OCI-LY7 (cell line): ENCODE measurements at regions not wholly inside any gene's neighbourhood (a gene's known extent, or its start where the extent isn't known, plus 50 kb on each side); places are given as distances from the start of the nearest gene placed in this dataset.

ENCODE experiments used
- BruUV-seq: library from RNA; stranded (reverse); fragments of 400-500 nt; replicated peaks from 2 replicates; lab custom pipeline; 2021; lab: Mats Ljungman, UMichigan
- CTCF ChIA-PET: fragments of 300-600 bp; sonication (Branson Sonifier 250); formaldehyde crosslinking; loops from one replicate; lab custom pipeline; 2022; ENCODE audit warnings: antibody characterized with exemption; ENCODE audit not compliant: unreplicated experiment; lab: Charles Lee
- POLR2A ChIA-PET: fragments of 300-600 bp; sonication (Branson Sonifier 250); formaldehyde crosslinking; loops from one replicate; lab custom pipeline; 2022; ENCODE audit warnings: antibody characterized with exemption; lab: Charles Lee
- DNase-seq: peaks from one replicate; pipeline ENCODE4 v3.0.0-alpha.2; 2015; ENCODE audit warnings: low spot score
- H2AFZ ChIP-seq: fragments of 200-600 bp; sonication (generic), shearing (Covaris generic); 2 replicates; pipeline ENCODE4 v1.6.1; 2014; ENCODE audit warnings: mild to moderate bottlenecking, antibody characterized with exemption, low read length, moderate library complexity
- H3K27ac ChIP-seq: fragments of 200-600 bp; sonication (generic); 2 replicates; pipeline ENCODE4 v1.5.1; 2014; ENCODE audit warnings: mixed run types, low read depth, mild to moderate bottlenecking, moderate library complexity, low read length, inconsistent platforms; ENCODE audit not compliant: poor library complexity, severe bottlenecking
- H3K36me3 ChIP-seq: fragments of 200-600 bp; sonication (generic); 2 replicates; pipeline ENCODE4 v1.6.1; 2014; ENCODE audit warnings: mild to moderate bottlenecking, antibody characterized with exemption, low read length, moderate library complexity, mixed read lengths; ENCODE audit not compliant: insufficient read depth
- H3K4me1 ChIP-seq: fragments of 200-600 bp; sonication (generic); 2 replicates; pipeline ENCODE4 v1.5.1; 2014; ENCODE audit warnings: mild to moderate bottlenecking, low read length; ENCODE audit not compliant: insufficient read depth, poor library complexity, severe bottlenecking
- H3K4me2 ChIP-seq: fragments of 200-600 bp; sonication (generic); 2 replicates; pipeline ENCODE4 v1.6.1; 2014; ENCODE audit warnings: mild to moderate bottlenecking, low read length
- H3K4me3 ChIP-seq: fragments of 200-600 bp; sonication (generic); 2 replicates; pipeline ENCODE4 v1.5.1; 2014; ENCODE audit warnings: mild to moderate bottlenecking, low read depth, low read length; ENCODE audit not compliant: poor library complexity, severe bottlenecking
- H3K79me2 ChIP-seq: fragments of 200-600 bp; sonication (generic); 2 replicates; pipeline ENCODE4 v1.6.1; 2016; ENCODE audit warnings: low read depth, mild to moderate bottlenecking, low read length, moderate library complexity, mixed read lengths; ENCODE audit not compliant: insufficient read depth
- H3K9me2 ChIP-seq: fragments of 200-600 bp; sonication (generic); 2 replicates; pipeline ENCODE4 v1.6.1; 2016; ENCODE audit warnings: mild to moderate bottlenecking, low read length, mixed read lengths; ENCODE audit not compliant: insufficient read depth
- H3K9me3 ChIP-seq: fragments of 200-600 bp; sonication (generic); 2 replicates; pipeline ENCODE4 v1.6.1; 2014; ENCODE audit warnings: mild to moderate bottlenecking, mixed run types, low read length, mixed read lengths
- H4K20me1 ChIP-seq: fragments of 200-600 bp; sonication (generic); 2 replicates; pipeline ENCODE4 v1.6.1; 2014; ENCODE audit warnings: mild to moderate bottlenecking, antibody characterized with exemption, low read length, moderate library complexity, mixed read lengths; ENCODE audit not compliant: insufficient read depth
- CTCF ChIP-seq: fragments of 200-600 bp; sonication (generic); conservative IDR thresholded peaks from 2 replicates; pipeline ENCODE4 v1.5.1; 2014; ENCODE audit warnings: mild to moderate bottlenecking, antibody characterized with exemption, low read length, moderate library complexity, mixed read lengths
- EZH2phosphoT487 ChIP-seq: fragments of 200-600 bp; sonication (generic); IDR thresholded peaks from 2 replicates; pipeline ENCODE4 v1.6.1; 2018; ENCODE audit warnings: low read depth, borderline replicate concordance, mild to moderate bottlenecking, mixed run types, antibody characterized with exemption, low read length, moderate library complexity, mixed read lengths
- intact Hi-C: fragments of 100-400 bp; cut with micrococcal nuclease; formaldehyde crosslinking; loops from one replicate; pipeline ENCODE4 v1.10.0; 2022; ENCODE audit not compliant: unreplicated experiment

- Histone ChIP-seq H3K36me3 (no peaks in the 10 kb centered on the region), H3K27ac (no peak overlapping the region), H4K20me1 (no peaks in the 10 kb centered on the region), H3K79me2 (no peaks in the 10 kb centered on the region), H3K4me2 (no peak overlapping the region), H2AFZ (no peak overlapping the region), H3K4me1 (no peaks in the 10 kb centered on the region), H3K9me3 (no peaks in the 10 kb centered on the region), H3K4me3 (no peak overlapping the region), H3K9me2 (no peaks in the 10 kb centered on the region)
- no TSS peak for BruUV-seq
- POLR2A ChIA-PET = no interaction called here
- CTCF ChIA-PET = no interaction called here
- intact Hi-C loops = no loop called here
- DNase-seq = no peak
- TF ChIP-seq CTCF (no peak), EZH2phosphoT487 (no peak)
Measured at GRCh38 chr4:122278976-122279375, 99.8 kb upstream of the ADAD1 start.

GRCh38 chr4:122279670-122280069 lies 99.1 kb upstream of the ADAD1 start:
- no peaks in the 10 kb centered on the region for H4K20me1 ChIP-seq
- no peak overlapping the region for H3K4me2 ChIP-seq
- H3K79me2 ChIP-seq = no peaks in the 10 kb centered on the region
- H3K4me1 ChIP-seq = no peaks in the 10 kb centered on the region
- CTCF ChIA-PET = no interaction called here
- no peak for DNase-seq
- TF ChIP-seq CTCF = no peak
- TF ChIP-seq EZH2phosphoT487 = no peak
- H3K9me3 ChIP-seq = no peaks in the 10 kb centered on the region
- POLR2A ChIA-PET = no interaction called here
- no TSS peak for BruUV-seq
- no peaks in the 10 kb centered on the region for H3K36me3 ChIP-seq
- no peak overlapping the region for H3K4me3 ChIP-seq
- no peak overlapping the region for H2AFZ ChIP-seq
- intact Hi-C loops = no loop called here
- H3K27ac ChIP-seq = no peak overlapping the region
- H3K9me2 ChIP-seq = no peaks in the 10 kb centered on the region

DNA sequence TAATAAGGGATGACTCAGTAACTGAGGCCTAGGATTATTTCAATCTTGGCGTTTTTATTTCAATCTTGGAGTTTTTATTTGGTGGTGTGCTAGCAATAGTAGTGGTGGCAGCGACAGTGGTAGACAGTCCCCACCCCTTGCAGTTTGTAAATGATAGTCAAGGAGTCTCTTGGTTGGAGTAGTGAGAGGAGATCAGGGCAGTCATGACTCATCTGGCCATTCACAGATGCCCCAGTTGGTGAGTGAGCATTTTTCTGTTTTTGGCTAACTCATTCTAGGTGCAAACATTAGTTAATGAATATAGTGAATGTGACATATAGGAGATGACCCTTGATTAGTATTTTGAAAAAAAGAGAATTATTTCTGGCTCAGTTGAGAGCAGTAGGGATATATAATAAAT lies 93.5 kb upstream of the ADAD1 start:
- no peaks in the 10 kb centered on the region for H3K9me3 ChIP-seq
- no peak overlapping the region for H3K4me2 ChIP-seq
- no TSS peak for BruUV-seq
- no peak for TF ChIP-seq EZH2phosphoT487
- no peak for TF ChIP-seq CTCF
- no peak overlapping the region for H3K4me3 ChIP-seq
- H3K27ac ChIP-seq = no peak overlapping the region
- intact Hi-C loops = no loop called here
- no peaks in the 10 kb centered on the region for H4K20me1 ChIP-seq
- ChIA-PET CTCF (no interaction called here), POLR2A (no interaction called here)
- H3K9me2 ChIP-seq = no peaks in the 10 kb centered on the region
- H3K36me3 ChIP-seq = peaks cover 10% of the 10 kb centered on the region
- H2AFZ ChIP-seq = no peak overlapping the region
- no peaks in the 10 kb centered on the region for H3K79me2 ChIP-seq
- H3K4me1 ChIP-seq = no peaks in the 10 kb centered on the region
- no peak for DNase-seq
